ENCODE measurements at regions not wholly inside any gene's neighbourhood (a gene's known extent, or its start where the extent isn't known, plus 50 kb on each side); places are given as distances from the start of the nearest gene placed in this dataset.
A peak's percentile ranks its signal among the peaks of the same experiment; 100 is the strongest.

DNA sequence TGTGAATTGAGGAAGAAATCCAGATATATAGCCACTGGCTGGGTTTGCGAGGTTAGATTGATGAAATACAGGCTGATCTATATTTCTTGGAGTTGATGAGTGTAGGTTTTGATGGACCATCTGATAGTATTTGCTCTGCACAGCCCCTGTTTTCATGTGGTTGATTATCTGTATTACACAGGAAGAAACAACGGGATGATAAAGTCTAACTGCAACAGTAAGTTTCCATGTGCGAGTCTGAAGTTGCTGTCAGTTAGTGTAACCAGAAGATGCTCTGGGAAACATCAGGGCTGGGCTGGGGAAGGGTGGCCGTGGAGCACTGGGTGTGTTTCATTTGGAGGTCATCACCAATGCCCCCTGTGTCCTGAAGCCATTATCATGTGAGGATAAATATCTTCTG lies 148.4 kb upstream of the SFRP2 start:
- DNase-seq (no peak), FAIRE-seq (no peak)
- Histone ChIP-seq H3K27me3 (ENCODE audit: control insufficient read depth in 3 of 3, insufficient read depth in 3 of 3, low read length in 3 of 3) (peaks cover 0 to 2% (median 0%) of the 10 kb centered on the region in 3 donors), H3K4me3 (ENCODE audit: low read depth in 1 of 3, low read length in 3 of 3) (no peak overlapping the region), H3K9me3 (ENCODE audit: control insufficient read depth in 2 of 2, insufficient read depth in 1 of 2, low read depth in 1 of 2, low read length in 1 of 2) (no peaks in the 10 kb centered on the region), H3K4me1 (ENCODE audit: control insufficient read depth in 3 of 3, insufficient read depth in 2 of 3, low read depth in 1 of 3, low read length in 2 of 3) (peaks cover 0 to 4% (median 0%) of the 10 kb centered on the region in 3 donors), H3K27ac (ENCODE audit: low read depth in 1 of 3, low read length in 2 of 3) (no peak overlapping the region), H3K36me3 (ENCODE audit: control insufficient read depth in 3 of 3, insufficient read depth in 2 of 3, low read depth in 1 of 3, low read length in 3 of 3) (no peaks in the 10 kb centered on the region)
- WGBS, 3 donors: 61 to 77% (median 76%) methylated on average over 4 of the region's 4 CpGs

DNA sequence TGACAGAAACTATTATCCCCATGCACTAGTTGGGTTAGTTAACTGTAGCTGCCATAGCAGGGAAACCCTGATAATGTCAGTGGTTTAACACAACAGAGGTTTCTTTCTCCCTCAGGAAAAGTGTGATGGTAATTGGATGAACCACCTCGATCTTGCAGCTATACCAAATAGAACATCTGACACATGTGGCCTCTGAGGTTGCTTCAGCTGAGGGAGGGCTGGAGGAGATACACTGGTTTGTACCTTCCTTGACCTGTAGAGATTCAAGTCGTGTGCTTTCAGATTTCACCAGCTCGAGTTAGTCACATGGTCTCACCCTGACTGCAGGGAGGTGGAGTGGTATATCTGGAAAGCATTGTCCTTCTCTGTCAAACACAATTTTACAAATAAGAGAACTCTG lies 147.2 kb upstream of the SFRP2 start:
- H3K36me3 ChIP-seq (ENCODE audit: control insufficient read depth in 3 of 3, insufficient read depth in 2 of 3, low read depth in 1 of 3, low read length in 3 of 3): no peaks in the 10 kb centered on the region
- no peaks in the 10 kb centered on the region for H3K9me3 ChIP-seq (ENCODE audit: control insufficient read depth in 2 of 2, insufficient read depth in 1 of 2, low read depth in 1 of 2, low read length in 1 of 2)
- DNase-seq (no peak), FAIRE-seq (no peak)
- peaks cover 0 to 2% (median 0%) of the 10 kb centered on the region in 3 donors for H3K27me3 ChIP-seq (ENCODE audit: control insufficient read depth in 3 of 3, insufficient read depth in 3 of 3, low read length in 3 of 3)
- H3K27ac ChIP-seq (ENCODE audit: low read depth in 1 of 3, low read length in 2 of 3): no peak overlapping the region
- H3K4me1 ChIP-seq (ENCODE audit: control insufficient read depth in 3 of 3, insufficient read depth in 2 of 3, low read depth in 1 of 3, low read length in 2 of 3): peaks cover 0 to 4% (median 0%) of the 10 kb centered on the region in 3 donors
- WGBS, 3 donors: 55 to 57% (median 56%) methylated on average over 3 of the region's 3 CpGs
- no peak overlapping the region for H3K4me3 ChIP-seq (ENCODE audit: low read depth in 1 of 3, low read length in 3 of 3)

DNA sequence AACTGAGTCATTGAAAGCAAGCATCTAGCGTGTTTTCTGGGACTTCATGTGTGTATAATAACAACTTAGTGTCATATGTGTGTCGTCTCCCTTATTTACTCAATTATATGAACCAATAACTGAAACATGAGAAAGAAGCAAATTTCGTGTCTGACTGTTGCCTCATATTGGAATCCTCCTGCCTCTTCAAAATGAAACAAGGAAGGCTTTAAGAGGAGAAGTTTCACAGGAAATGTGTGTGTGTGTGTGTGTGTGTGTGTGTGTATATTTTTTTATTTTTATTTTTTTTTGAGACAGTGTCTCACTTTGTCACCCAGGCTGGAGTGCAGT lies 145.8 kb upstream of the SFRP2 start:
- no peak overlapping the region for H3K4me3 ChIP-seq (ENCODE audit: low read depth in 1 of 3, low read length in 3 of 3)
- 56 to 77% (median 73%) methylated on average over 3 of the region's 3 CpGs for WGBS, 3 donors
- no peak for FAIRE-seq
- H3K27ac ChIP-seq (ENCODE audit: low read depth in 1 of 3, low read length in 2 of 3): peak overlapping the region in 1 of 3 donors; percentile 80
- peaks cover 0 to 4% (median 0%) of the 10 kb centered on the region in 3 donors for H3K4me1 ChIP-seq (ENCODE audit: control insufficient read depth in 3 of 3, insufficient read depth in 2 of 3, low read depth in 1 of 3, low read length in 2 of 3)
- peaks cover 0 to 2% (median 0%) of the 10 kb centered on the region in 3 donors for H3K27me3 ChIP-seq (ENCODE audit: control insufficient read depth in 3 of 3, insufficient read depth in 3 of 3, low read length in 3 of 3)
- no peaks in the 10 kb centered on the region for H3K9me3 ChIP-seq (ENCODE audit: control insufficient read depth in 2 of 2, insufficient read depth in 1 of 2, low read depth in 1 of 2, low read length in 1 of 2)
- no peak for DNase-seq
- H3K36me3 ChIP-seq (ENCODE audit: control insufficient read depth in 3 of 3, insufficient read depth in 2 of 3, low read depth in 1 of 3, low read length in 3 of 3): no peaks in the 10 kb centered on the region

DNA sequence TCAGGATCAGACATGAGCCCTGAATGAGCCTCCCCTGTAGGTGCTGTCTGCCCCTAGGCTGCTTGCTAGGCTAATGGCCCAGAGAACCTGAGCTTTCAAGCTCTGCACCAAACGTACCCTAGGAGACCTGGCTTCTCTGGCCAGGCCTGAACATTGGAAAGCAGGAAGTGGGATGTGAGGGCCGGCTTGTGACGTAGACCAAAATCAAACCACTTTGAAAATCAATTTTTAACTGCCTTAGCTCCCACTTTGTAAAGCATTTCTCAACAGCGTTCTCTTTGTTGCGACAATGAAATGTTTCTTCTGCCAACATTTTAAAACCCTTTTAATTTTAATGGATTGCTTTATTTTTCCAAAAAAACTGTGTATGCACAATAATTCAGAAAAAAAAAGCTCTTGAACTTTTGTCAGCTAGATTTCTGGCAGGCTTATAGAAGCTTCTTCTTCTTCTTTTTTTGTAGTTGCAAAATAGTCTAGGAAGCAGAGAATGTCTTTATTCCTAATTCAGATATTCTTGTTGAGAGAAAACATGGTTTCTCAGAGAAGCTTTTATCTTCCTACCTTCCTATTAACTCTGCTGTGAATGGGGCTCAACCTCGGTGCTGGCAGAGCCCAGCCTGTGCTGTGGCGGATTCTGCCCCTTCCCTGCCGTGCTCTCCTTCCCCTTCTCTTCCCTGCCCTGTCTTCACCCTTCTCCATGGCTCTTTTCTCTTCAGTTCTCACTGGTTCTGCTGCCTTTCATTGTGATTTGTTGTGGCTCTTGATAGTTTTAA lies 145.2 kb upstream of the SFRP2 start:
- no peak overlapping the region for H3K4me3 ChIP-seq (ENCODE audit: low read depth in 1 of 3, low read length in 3 of 3)
- no peak for DNase-seq
- no peaks in the 10 kb centered on the region for H3K9me3 ChIP-seq (ENCODE audit: control insufficient read depth in 2 of 2, insufficient read depth in 1 of 2, low read depth in 1 of 2, low read length in 1 of 2)
- peaks cover 0 to 4% (median 0%) of the 10 kb centered on the region in 3 donors for H3K4me1 ChIP-seq (ENCODE audit: control insufficient read depth in 3 of 3, insufficient read depth in 2 of 3, low read depth in 1 of 3, low read length in 2 of 3)
- 58 to 80% (median 71%) methylated on average over 8 of the region's 8 CpGs for WGBS, 3 donors
- H3K27ac ChIP-seq (ENCODE audit: low read depth in 1 of 3, low read length in 2 of 3): peak overlapping the region in 1 of 3 donors; percentile 80
- H3K27me3 ChIP-seq (ENCODE audit: control insufficient read depth in 3 of 3, insufficient read depth in 3 of 3, low read length in 3 of 3): peaks cover 0 to 2% (median 0%) of the 10 kb centered on the region in 3 donors
- no peaks in the 10 kb centered on the region for H3K36me3 ChIP-seq (ENCODE audit: control insufficient read depth in 3 of 3, insufficient read depth in 2 of 3, low read depth in 1 of 3, low read length in 3 of 3)
- FAIRE-seq: no peak

DNA sequence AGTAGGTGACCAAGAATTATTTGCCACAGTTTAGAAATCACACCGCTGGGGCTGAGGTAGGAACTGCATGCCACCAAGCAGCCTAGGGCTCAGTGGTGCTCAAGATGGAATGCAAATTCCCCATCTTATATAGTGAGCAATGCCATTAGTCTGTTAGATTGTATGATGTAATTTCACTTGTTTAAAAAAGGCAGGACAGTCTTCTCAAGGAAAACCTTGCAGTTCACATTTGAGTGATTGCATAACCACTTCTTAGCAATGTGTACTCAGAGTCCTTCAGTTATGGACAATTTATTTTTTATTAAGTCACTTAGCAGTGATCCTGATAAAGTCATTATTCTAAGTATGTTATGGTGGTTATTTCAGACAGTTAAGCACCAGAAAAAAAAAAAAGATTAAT lies 142.9 kb upstream of the SFRP2 start:
- FAIRE-seq: no peak
- no peaks in the 10 kb centered on the region for H3K27me3 ChIP-seq (ENCODE audit: control insufficient read depth in 3 of 3, insufficient read depth in 3 of 3, low read length in 3 of 3)
- peaks cover 0 to 4% (median 0%) of the 10 kb centered on the region in 3 donors for H3K4me1 ChIP-seq (ENCODE audit: control insufficient read depth in 3 of 3, insufficient read depth in 2 of 3, low read depth in 1 of 3, low read length in 2 of 3)
- H3K4me3 ChIP-seq (ENCODE audit: low read depth in 1 of 3, low read length in 3 of 3): no peak overlapping the region
- DNase-seq: no peak
- no peaks in the 10 kb centered on the region for H3K9me3 ChIP-seq (ENCODE audit: control insufficient read depth in 2 of 2, insufficient read depth in 1 of 2, low read depth in 1 of 2, low read length in 1 of 2)
- 83 to 96% (median 92%) methylated on average over 1 of the region's 1 CpG for WGBS, 3 donors
- no peak overlapping the region for H3K27ac ChIP-seq (ENCODE audit: low read depth in 1 of 3, low read length in 2 of 3)
- H3K36me3 ChIP-seq (ENCODE audit: control insufficient read depth in 3 of 3, insufficient read depth in 2 of 3, low read depth in 1 of 3, low read length in 3 of 3): no peaks in the 10 kb centered on the region

DNA sequence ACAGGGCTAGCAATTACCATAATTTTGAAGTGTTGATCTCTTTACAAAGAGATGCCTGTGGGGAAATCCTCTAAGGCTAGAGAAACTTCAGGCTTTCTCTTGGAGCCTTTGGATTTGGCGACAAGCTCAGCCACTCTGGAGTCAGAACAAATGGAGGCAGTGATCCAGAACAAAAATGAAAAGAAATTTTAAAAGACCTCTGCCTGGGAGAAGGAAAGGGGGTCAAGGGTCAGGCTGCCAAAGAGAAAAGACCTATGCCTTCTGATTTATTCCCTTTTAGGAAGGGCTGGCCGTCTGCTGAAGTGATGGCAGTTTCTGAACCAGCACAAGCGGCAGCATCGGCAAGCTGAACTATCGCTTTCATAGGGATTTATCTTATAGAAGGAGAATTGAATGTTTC lies 140.8 kb upstream of the SFRP2 start:
- H3K9me3 ChIP-seq (ENCODE audit: control insufficient read depth in 2 of 2, insufficient read depth in 1 of 2, low read depth in 1 of 2, low read length in 1 of 2): no peaks in the 10 kb centered on the region
- no peaks in the 10 kb centered on the region for H3K36me3 ChIP-seq (ENCODE audit: control insufficient read depth in 3 of 3, insufficient read depth in 2 of 3, low read depth in 1 of 3, low read length in 3 of 3)
- peaks cover 0 to 4% (median 0%) of the 10 kb centered on the region in 3 donors for H3K4me1 ChIP-seq (ENCODE audit: control insufficient read depth in 3 of 3, insufficient read depth in 2 of 3, low read depth in 1 of 3, low read length in 2 of 3)
- H3K4me3 ChIP-seq (ENCODE audit: low read depth in 1 of 3, low read length in 3 of 3): no peak overlapping the region
- DNase-seq (no peak), FAIRE-seq (no peak)
- no peaks in the 10 kb centered on the region for H3K27me3 ChIP-seq (ENCODE audit: control insufficient read depth in 3 of 3, insufficient read depth in 3 of 3, low read length in 3 of 3)
- H3K27ac ChIP-seq (ENCODE audit: low read depth in 1 of 3, low read length in 2 of 3): no peak overlapping the region
- WGBS, 3 donors: 54 to 73% (median 72%) methylated on average over 5 of the region's 5 CpGs

DNA sequence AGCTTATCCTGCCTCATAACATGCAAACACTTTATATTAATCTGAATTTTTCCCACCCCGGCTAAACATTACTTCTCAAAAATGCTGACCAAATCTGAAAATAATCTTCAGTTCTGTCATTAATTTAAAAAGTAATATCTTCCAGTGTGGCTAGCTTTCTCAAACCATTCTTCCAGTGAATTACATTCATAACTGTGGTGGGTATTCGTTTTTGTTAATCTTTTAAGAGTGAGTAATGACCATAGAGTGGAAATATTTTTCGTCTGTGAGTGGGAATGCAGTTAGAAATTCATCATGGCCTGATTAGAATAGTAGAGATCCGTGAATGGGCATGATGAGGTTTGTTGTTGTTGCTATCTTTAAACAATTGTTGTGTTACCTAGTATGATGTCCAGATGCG lies 138.6 kb upstream of the SFRP2 start:
- no peak for DNase-seq
- no peak overlapping the region for H3K27ac ChIP-seq (ENCODE audit: low read depth in 1 of 3, low read length in 2 of 3)
- H3K27me3 ChIP-seq (ENCODE audit: control insufficient read depth in 3 of 3, insufficient read depth in 3 of 3, low read length in 3 of 3): no peaks in the 10 kb centered on the region
- no peaks in the 10 kb centered on the region for H3K4me1 ChIP-seq (ENCODE audit: control insufficient read depth in 3 of 3, insufficient read depth in 2 of 3, low read depth in 1 of 3, low read length in 2 of 3)
- H3K4me3 ChIP-seq (ENCODE audit: low read depth in 1 of 3, low read length in 3 of 3): no peak overlapping the region
- no peak for FAIRE-seq
- 71 to 75% (median 71%) methylated on average over 5 of the region's 5 CpGs for WGBS, 3 donors
- no peaks in the 10 kb centered on the region for H3K36me3 ChIP-seq (ENCODE audit: control insufficient read depth in 3 of 3, insufficient read depth in 2 of 3, low read depth in 1 of 3, low read length in 3 of 3)
- H3K9me3 ChIP-seq (ENCODE audit: control insufficient read depth in 2 of 2, insufficient read depth in 1 of 2, low read depth in 1 of 2, low read length in 1 of 2): no peaks in the 10 kb centered on the region

DNA sequence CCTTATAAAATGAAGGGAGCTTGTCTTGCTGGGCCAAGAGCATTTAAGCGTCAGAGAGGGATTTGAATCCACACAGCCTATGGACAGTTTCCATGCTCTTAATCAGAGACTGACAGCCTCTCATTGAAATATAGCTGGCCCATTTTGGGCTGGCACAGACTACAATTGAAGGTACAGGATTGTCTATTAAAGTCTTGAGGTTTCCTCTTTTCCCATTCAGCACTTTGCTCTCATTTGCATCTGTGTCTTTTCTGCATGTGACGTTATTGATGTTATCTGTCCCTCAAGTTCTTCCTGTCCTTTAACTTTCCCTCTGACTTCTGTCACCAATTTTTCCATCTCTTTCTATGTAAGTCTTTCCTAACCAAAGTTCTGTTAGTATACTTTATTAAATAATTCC lies 133.3 kb upstream of the SFRP2 start:
- no peaks in the 10 kb centered on the region for H3K27me3 ChIP-seq (ENCODE audit: control insufficient read depth in 3 of 3, insufficient read depth in 3 of 3, low read length in 3 of 3)
- H3K4me3 ChIP-seq (ENCODE audit: low read depth in 1 of 3, low read length in 3 of 3): no peak overlapping the region
- no peaks in the 10 kb centered on the region for H3K36me3 ChIP-seq (ENCODE audit: control insufficient read depth in 3 of 3, insufficient read depth in 2 of 3, low read depth in 1 of 3, low read length in 3 of 3)
- H3K9me3 ChIP-seq (ENCODE audit: control insufficient read depth in 2 of 2, insufficient read depth in 1 of 2, low read depth in 1 of 2, low read length in 1 of 2): no peaks in the 10 kb centered on the region
- no peak overlapping the region for H3K27ac ChIP-seq (ENCODE audit: low read depth in 1 of 3, low read length in 2 of 3)
- no peaks in the 10 kb centered on the region for H3K4me1 ChIP-seq (ENCODE audit: control insufficient read depth in 3 of 3, insufficient read depth in 2 of 3, low read depth in 1 of 3, low read length in 2 of 3)
- DNase-seq: no peak
- 76 to 82% (median 79%) methylated on average over 2 of the region's 2 CpGs for WGBS, 3 donors
- FAIRE-seq: no peak

DNA sequence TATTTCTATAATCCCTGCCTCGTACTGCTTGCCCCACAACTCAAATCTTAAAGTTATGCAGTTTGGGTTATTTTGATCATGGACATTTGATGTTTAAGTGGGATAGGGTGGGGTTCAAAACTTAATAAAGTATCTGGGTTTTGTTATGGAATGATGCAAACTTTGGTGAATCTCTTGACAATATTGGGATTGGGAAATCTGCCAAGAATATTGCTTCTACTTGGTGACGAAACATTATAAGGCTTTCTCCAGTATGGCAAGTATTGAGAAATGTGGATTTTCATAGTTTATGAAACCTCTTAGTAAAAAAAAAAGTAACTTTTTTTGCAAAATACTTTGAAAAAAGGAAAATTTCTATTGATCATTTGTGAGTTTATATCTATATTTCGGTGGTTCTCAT lies 130.8 kb upstream of the SFRP2 start:
- H3K27me3 ChIP-seq (ENCODE audit: control insufficient read depth in 3 of 3, insufficient read depth in 3 of 3, low read length in 3 of 3): no peaks in the 10 kb centered on the region
- H3K36me3 ChIP-seq (ENCODE audit: control insufficient read depth in 3 of 3, insufficient read depth in 2 of 3, low read depth in 1 of 3, low read length in 3 of 3): no peaks in the 10 kb centered on the region
- FAIRE-seq (no peak), DNase-seq (no peak)
- H3K4me1 ChIP-seq (ENCODE audit: control insufficient read depth in 3 of 3, insufficient read depth in 2 of 3, low read depth in 1 of 3, low read length in 2 of 3): no peaks in the 10 kb centered on the region
- no peaks in the 10 kb centered on the region for H3K9me3 ChIP-seq (ENCODE audit: control insufficient read depth in 2 of 2, insufficient read depth in 1 of 2, low read depth in 1 of 2, low read length in 1 of 2)
- H3K4me3 ChIP-seq (ENCODE audit: low read depth in 1 of 3, low read length in 3 of 3): no peak overlapping the region
- 69 to 86% (median 81%) methylated on average over 3 of the region's 3 CpGs for WGBS, 3 donors
- H3K27ac ChIP-seq (ENCODE audit: low read depth in 1 of 3, low read length in 2 of 3): no peak overlapping the region

Data from small intestine (tissue), 7 donors.